ENCODE measurements at regions not wholly inside any gene's neighbourhood (a gene's known extent, or its start where the extent isn't known, plus 50 kb on each side); places are given as distances from the start of the nearest gene placed in this dataset.
A peak's percentile ranks its signal among the peaks of the same experiment; 100 is the strongest.

GRCh38 chrX:81489987-81490386 lies 288.1 kb downstream of the SH3BGRL start:
- no peaks in the 10 kb centered on the region for H3K79me2 ChIP-seq (ENCODE audit: insufficient read depth, low read length)
- DNase-seq (ENCODE audit: insufficient read length, low spot score, missing footprints) = no peak
- H2AFZ ChIP-seq (ENCODE audit: low read length) = no peak overlapping the region
- H3K27ac ChIP-seq (ENCODE audit: low read depth, low read length) = no peak overlapping the region
- H4K20me1 ChIP-seq (ENCODE audit: insufficient read depth, low read length) = no peaks in the 10 kb centered on the region
- peak; percentile 17 for TF ChIP-seq CTCF (IDR thresholded peaks at IDR 0.05; ENCODE audit: extremely low read depth, low read depth, low read length)
- no peaks in the 10 kb centered on the region for H3K27me3 ChIP-seq (ENCODE audit: insufficient read depth, low read length)
- no peak overlapping the region for H3K4me3 ChIP-seq (ENCODE audit: insufficient read depth, low read length)
- no peaks in the 10 kb centered on the region for H3K9me3 ChIP-seq (ENCODE audit: low read depth, low read length)
- H3K4me2 ChIP-seq (ENCODE audit: insufficient read depth, low read length) = no peak overlapping the region
- H3K4me1 ChIP-seq (ENCODE audit: insufficient read depth, low read length) = no peaks in the 10 kb centered on the region
- no peaks in the 10 kb centered on the region for H3K36me3 ChIP-seq (ENCODE audit: insufficient read depth, low read length)

DNA sequence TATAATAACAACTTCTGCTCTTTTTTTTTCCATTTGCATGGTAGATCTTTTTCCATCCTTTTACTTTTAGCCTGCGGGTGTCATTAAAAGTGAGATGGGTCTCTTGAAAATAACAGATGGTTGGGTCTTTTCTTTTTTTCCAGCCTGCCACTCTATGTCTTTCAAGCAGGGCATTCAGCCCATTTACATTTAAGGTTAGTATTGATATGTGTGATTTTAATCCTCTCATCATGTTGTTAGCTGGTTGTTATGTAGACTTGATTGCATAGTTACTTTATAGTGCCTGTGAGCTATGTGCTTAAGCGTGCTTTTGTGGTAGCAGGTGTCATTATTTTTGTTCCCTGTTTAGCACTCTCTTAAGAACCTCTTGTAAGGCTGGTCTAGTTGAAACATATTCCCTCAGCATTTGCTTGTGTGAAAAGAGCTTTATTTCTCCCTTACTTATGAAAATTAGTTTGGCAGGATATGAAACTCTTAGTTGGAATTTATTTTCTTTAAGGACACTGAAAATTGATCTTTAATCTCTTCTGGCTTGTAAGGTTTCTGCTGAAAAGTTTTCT lies 326.1 kb downstream of the SH3BGRL start:
- no peak overlapping the region for H2AFZ ChIP-seq (ENCODE audit: low read length)
- H4K20me1 ChIP-seq (ENCODE audit: insufficient read depth, low read length) = no peaks in the 10 kb centered on the region
- no peaks in the 10 kb centered on the region for H3K79me2 ChIP-seq (ENCODE audit: insufficient read depth, low read length)
- no peaks in the 10 kb centered on the region for H3K4me1 ChIP-seq (ENCODE audit: insufficient read depth, low read length)
- no peak for TF ChIP-seq CTCF (IDR thresholded peaks at IDR 0.05; ENCODE audit: extremely low read depth, low read depth, low read length)
- H3K4me3 ChIP-seq (ENCODE audit: insufficient read depth, low read length) = no peak overlapping the region
- no peak overlapping the region for H3K27ac ChIP-seq (ENCODE audit: low read depth, low read length)
- no peaks in the 10 kb centered on the region for H3K36me3 ChIP-seq (ENCODE audit: insufficient read depth, low read length)
- H3K27me3 ChIP-seq (ENCODE audit: insufficient read depth, low read length) = no peaks in the 10 kb centered on the region
- no peak for DNase-seq (ENCODE audit: insufficient read length, low spot score, missing footprints)
- H3K9me3 ChIP-seq (ENCODE audit: low read depth, low read length) = no peaks in the 10 kb centered on the region
- H3K4me2 ChIP-seq (ENCODE audit: insufficient read depth, low read length) = no peak overlapping the region

GRCh38 chrX:81537723-81538122 lies 335.8 kb downstream of the SH3BGRL start:
- Histone ChIP-seq H3K4me1 (ENCODE audit: insufficient read depth, low read length) (no peaks in the 10 kb centered on the region), H3K4me3 (ENCODE audit: insufficient read depth, low read length) (no peak overlapping the region), H4K20me1 (ENCODE audit: insufficient read depth, low read length) (no peaks in the 10 kb centered on the region), H3K4me2 (ENCODE audit: insufficient read depth, low read length) (no peak overlapping the region), H3K9me3 (ENCODE audit: low read depth, low read length) (peaks cover 4% of the 10 kb centered on the region), H3K36me3 (ENCODE audit: insufficient read depth, low read length) (no peaks in the 10 kb centered on the region), H3K27me3 (ENCODE audit: insufficient read depth, low read length) (no peaks in the 10 kb centered on the region), H2AFZ (ENCODE audit: low read length) (no peak overlapping the region), H3K79me2 (ENCODE audit: insufficient read depth, low read length) (no peaks in the 10 kb centered on the region), H3K27ac (ENCODE audit: low read depth, low read length) (no peak overlapping the region)
- no peak for TF ChIP-seq CTCF (IDR thresholded peaks at IDR 0.05; ENCODE audit: extremely low read depth, low read depth, low read length)
- DNase-seq (ENCODE audit: insufficient read length, low spot score, missing footprints) = no peak

GRCh38 chrX:81542255-81542654 lies 340.4 kb downstream of the SH3BGRL start:
- no peak overlapping the region for H3K4me3 ChIP-seq (ENCODE audit: insufficient read depth, low read length)
- no peak overlapping the region for H3K27ac ChIP-seq (ENCODE audit: low read depth, low read length)
- no peak overlapping the region for H2AFZ ChIP-seq (ENCODE audit: low read length)
- H3K79me2 ChIP-seq (ENCODE audit: insufficient read depth, low read length) = no peaks in the 10 kb centered on the region
- DNase-seq (ENCODE audit: insufficient read length, low spot score, missing footprints) = no peak
- no peak overlapping the region for H3K4me2 ChIP-seq (ENCODE audit: insufficient read depth, low read length)
- H3K27me3 ChIP-seq (ENCODE audit: insufficient read depth, low read length) = no peaks in the 10 kb centered on the region
- TF ChIP-seq CTCF (IDR thresholded peaks at IDR 0.05; ENCODE audit: extremely low read depth, low read depth, low read length) = no peak
- peaks cover 2% of the 10 kb centered on the region for H3K9me3 ChIP-seq (ENCODE audit: low read depth, low read length)
- no peaks in the 10 kb centered on the region for H4K20me1 ChIP-seq (ENCODE audit: insufficient read depth, low read length)
- H3K4me1 ChIP-seq (ENCODE audit: insufficient read depth, low read length) = no peaks in the 10 kb centered on the region
- H3K36me3 ChIP-seq (ENCODE audit: insufficient read depth, low read length) = no peaks in the 10 kb centered on the region

Measured in osteoblast (primary cell).